HFFc6 (cell line): ENCODE measurements at regions not wholly inside any gene's neighbourhood (a gene's known extent, or its start where the extent isn't known, plus 50 kb on each side); places are given as distances from the start of the nearest gene placed in this dataset.

Source experiments
- DNase-seq: peaks from one replicate; pipeline ENCODE4 v3.0.0-alpha.2; 2018
- H3K27ac Mint-ChIP-seq: 2 replicates; pipeline ENCODE4 v1.8.0; 2020; ENCODE audit warnings: mild to moderate bottlenecking, mixed read lengths
- H3K27me3 Mint-ChIP-seq: 2 replicates; pipeline ENCODE4 v1.8.0; 2021; ENCODE audit warnings: mild to moderate bottlenecking, moderate library complexity, mixed read lengths; ENCODE audit not compliant: insufficient read depth
- H3K36me3 Mint-ChIP-seq: 2 replicates; pipeline ENCODE4 v1.8.0; 2021; ENCODE audit warnings: low read depth, mixed read lengths
- H3K4me1 Mint-ChIP-seq: 2 replicates; pipeline ENCODE4 v1.8.0; 2020; ENCODE audit warnings: low read depth, mixed read lengths
- H3K4me3 Mint-ChIP-seq: 2 replicates; pipeline ENCODE4 v1.8.0; 2020; ENCODE audit warnings: mild to moderate bottlenecking, moderate library complexity, mixed read lengths
- H3K9me3 Mint-ChIP-seq: 2 replicates; pipeline ENCODE4 v1.8.0; 2020; ENCODE audit warnings: mild to moderate bottlenecking, mixed read lengths
- TF ChIP-seq, protein P1 (sequence below): fragments of 200-600 bp; sonication (generic); IDR thresholded peaks from 2 replicates; pipeline ENCODE4 v1.5.0; 2021; ENCODE audit warnings: antibody characterized with exemption, mild to moderate bottlenecking

DNA sequence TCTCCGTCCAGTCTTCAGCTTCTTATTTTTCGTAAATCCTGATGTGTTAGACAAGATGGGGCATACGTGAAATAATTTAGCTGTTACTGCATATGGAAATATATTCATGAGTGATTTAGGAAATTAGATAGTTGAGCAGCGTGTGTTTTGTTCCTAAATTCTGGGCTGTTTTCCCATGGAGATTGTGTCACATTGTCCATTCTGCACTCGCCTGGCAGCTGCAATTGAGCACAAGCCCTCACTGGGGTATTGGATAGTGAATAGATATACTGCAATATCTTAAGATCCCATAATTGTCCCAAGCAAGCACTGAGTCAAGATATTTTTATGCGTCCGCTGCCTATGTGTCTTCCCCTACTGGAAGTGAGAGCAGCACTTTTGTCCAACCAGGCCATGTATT, 1027.1 kb upstream of the WWC1 start:
- no peaks in the 10 kb centered on the region for H3K4me1 Mint-ChIP-seq
- no peak overlapping the region for H3K27ac Mint-ChIP-seq
- peaks cover 11% of the 10 kb centered on the region for H3K9me3 Mint-ChIP-seq
- H3K27me3 Mint-ChIP-seq: no peaks in the 10 kb centered on the region; the same call in 1 of the 2 replicates
- H3K4me3 Mint-ChIP-seq: no peak overlapping the region
- H3K36me3 Mint-ChIP-seq: no peaks in the 10 kb centered on the region
- TF ChIP-seq, protein P1, sequence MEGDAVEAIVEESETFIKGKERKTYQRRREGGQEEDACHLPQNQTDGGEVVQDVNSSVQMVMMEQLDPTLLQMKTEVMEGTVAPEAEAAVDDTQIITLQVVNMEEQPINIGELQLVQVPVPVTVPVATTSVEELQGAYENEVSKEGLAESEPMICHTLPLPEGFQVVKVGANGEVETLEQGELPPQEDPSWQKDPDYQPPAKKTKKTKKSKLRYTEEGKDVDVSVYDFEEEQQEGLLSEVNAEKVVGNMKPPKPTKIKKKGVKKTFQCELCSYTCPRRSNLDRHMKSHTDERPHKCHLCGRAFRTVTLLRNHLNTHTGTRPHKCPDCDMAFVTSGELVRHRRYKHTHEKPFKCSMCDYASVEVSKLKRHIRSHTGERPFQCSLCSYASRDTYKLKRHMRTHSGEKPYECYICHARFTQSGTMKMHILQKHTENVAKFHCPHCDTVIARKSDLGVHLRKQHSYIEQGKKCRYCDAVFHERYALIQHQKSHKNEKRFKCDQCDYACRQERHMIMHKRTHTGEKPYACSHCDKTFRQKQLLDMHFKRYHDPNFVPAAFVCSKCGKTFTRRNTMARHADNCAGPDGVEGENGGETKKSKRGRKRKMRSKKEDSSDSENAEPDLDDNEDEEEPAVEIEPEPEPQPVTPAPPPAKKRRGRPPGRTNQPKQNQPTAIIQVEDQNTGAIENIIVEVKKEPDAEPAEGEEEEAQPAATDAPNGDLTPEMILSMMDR: no peak
- no peak for DNase-seq

DNA sequence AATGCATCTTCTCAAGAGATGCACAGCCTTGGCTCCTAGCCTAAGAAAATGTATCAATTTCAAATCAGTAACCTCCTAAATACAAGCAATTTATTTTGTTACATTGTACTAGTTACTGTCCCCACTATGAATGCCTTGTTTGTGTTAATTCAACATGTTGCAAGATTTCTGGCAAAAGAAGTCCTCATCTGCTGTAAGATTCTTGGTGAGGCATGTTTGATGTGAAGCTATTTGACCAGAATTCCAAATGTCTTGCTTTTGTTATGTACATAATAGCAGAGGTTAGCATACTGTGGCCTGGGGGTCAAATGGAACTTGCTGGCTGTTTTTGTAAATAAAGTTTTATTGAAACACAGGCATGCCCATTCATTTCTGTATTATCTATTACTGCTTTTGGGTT, 1023.1 kb upstream of the WWC1 start:
- H3K4me3 Mint-ChIP-seq: no peak overlapping the region
- H3K27me3 Mint-ChIP-seq: no peaks in the 10 kb centered on the region; the same call in 1 of the 2 replicates
- no peaks in the 10 kb centered on the region for H3K36me3 Mint-ChIP-seq
- peaks cover 15% of the 10 kb centered on the region; the same call in 1 of the 2 replicates for H3K9me3 Mint-ChIP-seq
- no peak overlapping the region for H3K27ac Mint-ChIP-seq
- no peak for DNase-seq
- TF ChIP-seq, protein P1: no peak
- H3K4me1 Mint-ChIP-seq: no peaks in the 10 kb centered on the region

DNA sequence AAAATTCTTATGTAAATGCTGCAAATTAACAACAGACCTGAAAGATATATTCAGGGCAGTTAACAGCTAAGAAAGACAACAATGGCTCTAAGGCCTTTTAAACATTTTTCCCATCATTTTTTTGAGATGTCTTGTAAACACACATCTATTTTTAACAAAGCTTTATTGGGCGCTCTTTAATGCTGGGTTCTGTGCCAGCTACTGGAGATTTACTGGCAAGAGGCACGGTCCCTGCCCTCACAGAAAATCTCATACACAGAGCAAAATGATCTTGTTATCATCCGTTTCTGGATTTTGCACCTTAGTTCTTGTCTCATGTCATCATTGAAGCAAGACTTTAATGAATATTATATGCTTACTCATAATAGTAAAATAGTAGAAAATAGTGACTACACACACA, 1022.3 kb upstream of the WWC1 start:
- peaks cover 14% of the 10 kb centered on the region; the same call in 1 of the 2 replicates for H3K9me3 Mint-ChIP-seq
- no peak for DNase-seq

DNA sequence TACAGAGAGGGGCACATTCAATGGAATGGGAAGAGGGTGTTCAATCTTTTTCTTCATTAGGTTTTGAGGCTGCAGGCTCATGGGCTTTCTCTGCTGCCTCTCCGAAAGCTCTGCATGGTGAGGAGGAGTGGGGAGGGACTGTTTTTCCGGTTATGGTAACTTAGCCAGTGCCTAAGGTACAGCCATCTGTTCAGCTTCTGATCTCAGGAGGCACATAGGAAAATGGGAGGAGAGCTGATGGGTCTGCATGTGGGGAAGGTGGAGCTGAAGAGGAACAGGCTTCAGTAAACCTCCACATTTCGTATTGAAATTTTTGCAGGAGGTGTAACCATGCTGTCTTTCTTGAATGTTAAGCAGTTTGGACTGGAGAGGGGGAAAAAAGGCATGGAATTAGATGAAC, 1020.4 kb upstream of the WWC1 start:
- DNase-seq: no peak
- Mint-ChIP-seq H3K27ac (no peak overlapping the region), H3K36me3 (no peaks in the 10 kb centered on the region), H3K9me3 (peaks cover 16% of the 10 kb centered on the region; the same call in 1 of the 2 replicates), H3K27me3 (no peaks in the 10 kb centered on the region; the same call in 1 of the 2 replicates), H3K4me3 (no peak overlapping the region), H3K4me1 (no peaks in the 10 kb centered on the region)
- TF ChIP-seq, protein P1: no peak

More for the DNA sequence above, 1022.3 kb upstream of the WWC1 start:
- no peak overlapping the region for H3K4me3 Mint-ChIP-seq
- TF ChIP-seq, protein P1: no peak
- no peaks in the 10 kb centered on the region for H3K36me3 Mint-ChIP-seq
- no peak overlapping the region for H3K27ac Mint-ChIP-seq
- no peaks in the 10 kb centered on the region; the same call in 1 of the 2 replicates for H3K27me3 Mint-ChIP-seq
- no peaks in the 10 kb centered on the region for H3K4me1 Mint-ChIP-seq

DNA sequence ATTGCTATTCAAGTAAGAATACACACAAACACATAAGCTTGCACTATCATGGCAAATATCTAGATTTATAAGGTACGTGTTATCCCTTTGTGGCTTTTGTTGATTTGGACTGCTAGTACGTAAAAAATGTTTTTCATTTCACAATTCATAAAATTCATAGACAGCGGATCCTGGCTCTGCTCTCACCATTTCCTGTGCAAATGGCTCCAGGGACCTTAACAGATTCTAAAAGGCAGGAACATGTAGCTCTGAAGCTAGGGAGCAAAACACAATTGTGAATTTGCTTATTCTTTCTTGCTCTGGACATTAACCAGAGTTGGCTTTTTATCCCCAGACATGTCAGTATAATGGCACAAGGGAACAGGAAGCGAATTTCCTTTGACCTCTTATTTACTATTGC, 1019.9 kb upstream of the WWC1 start:
- no peaks in the 10 kb centered on the region; the same call in 1 of the 2 replicates for H3K27me3 Mint-ChIP-seq
- TF ChIP-seq, protein P1: no peak
- no peak for DNase-seq
- no peak overlapping the region for H3K27ac Mint-ChIP-seq
- no peaks in the 10 kb centered on the region for H3K36me3 Mint-ChIP-seq
- peaks cover 18% of the 10 kb centered on the region; the same call in 1 of the 2 replicates for H3K9me3 Mint-ChIP-seq
- no peak overlapping the region for H3K4me3 Mint-ChIP-seq
- no peaks in the 10 kb centered on the region for H3K4me1 Mint-ChIP-seq

DNA sequence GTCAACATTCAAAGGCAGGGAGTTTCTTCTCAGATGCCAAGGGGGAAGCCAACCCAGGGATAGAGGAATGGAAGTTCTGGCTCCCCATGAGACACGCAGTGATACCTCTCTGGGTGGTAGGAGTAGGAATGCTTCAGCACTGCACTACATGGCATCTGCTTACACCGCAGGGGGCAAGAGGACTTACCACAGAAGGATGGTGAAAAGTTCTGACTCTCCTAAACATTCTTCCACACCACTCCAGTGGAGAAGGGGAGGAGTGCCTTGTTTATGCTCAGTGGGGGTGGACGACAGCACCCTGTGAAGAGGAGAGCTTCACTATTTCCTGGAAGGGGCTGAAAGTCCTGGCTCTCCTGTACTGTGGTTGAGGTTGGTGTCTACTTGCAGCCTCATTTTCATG, 1011.3 kb upstream of the WWC1 start:
- no peak for DNase-seq
- Mint-ChIP-seq H3K27ac (no peak overlapping the region), H3K9me3 (peaks cover 17% of the 10 kb centered on the region), H3K27me3 (no peaks in the 10 kb centered on the region), H3K4me3 (no peak overlapping the region), H3K4me1 (no peaks in the 10 kb centered on the region), H3K36me3 (no peaks in the 10 kb centered on the region)
- TF ChIP-seq, protein P1: no peak
